GM19397 (cell line): ENCODE measurements at regions not wholly inside any gene's neighbourhood (a gene's known extent, or its start where the extent isn't known, plus 50 kb on each side); places are given as distances from the start of the nearest gene placed in this dataset.
"Not testable (repeated sequence)": the region's sequence is repeated elsewhere in the genome, so short reads cannot be mapped to it uniquely, and the experiment has no call there.

Experiments
- ATAC-seq: cut with Tn5 transposase; IDR thresholded peaks from one replicate; pipeline ENCODE4 v1.9.1; 2021; ENCODE audit warnings: mild to moderate bottlenecking, moderate library complexity; ENCODE audit not compliant: unreplicated experiment

DNA sequence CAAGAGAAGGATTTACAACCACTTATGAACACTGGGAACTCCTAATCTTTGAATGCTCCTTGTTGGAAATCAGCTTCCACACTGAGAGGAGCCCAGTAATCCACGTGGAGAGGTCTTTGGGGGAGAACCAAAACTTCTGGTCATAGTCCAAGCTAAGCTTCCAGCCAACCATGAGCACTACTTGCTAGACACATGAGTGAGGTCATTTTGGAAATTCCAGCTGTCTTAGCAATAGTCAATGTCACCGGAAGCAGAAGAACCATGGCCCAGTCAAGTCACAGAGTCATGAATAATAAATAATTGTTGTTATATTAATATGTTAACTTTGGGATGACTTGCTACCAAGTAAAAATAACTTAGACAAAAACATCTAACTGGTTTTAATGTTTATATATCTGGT is 324.9 kb upstream of the SGCG start:
- no peak for ATAC-seq

DNA sequence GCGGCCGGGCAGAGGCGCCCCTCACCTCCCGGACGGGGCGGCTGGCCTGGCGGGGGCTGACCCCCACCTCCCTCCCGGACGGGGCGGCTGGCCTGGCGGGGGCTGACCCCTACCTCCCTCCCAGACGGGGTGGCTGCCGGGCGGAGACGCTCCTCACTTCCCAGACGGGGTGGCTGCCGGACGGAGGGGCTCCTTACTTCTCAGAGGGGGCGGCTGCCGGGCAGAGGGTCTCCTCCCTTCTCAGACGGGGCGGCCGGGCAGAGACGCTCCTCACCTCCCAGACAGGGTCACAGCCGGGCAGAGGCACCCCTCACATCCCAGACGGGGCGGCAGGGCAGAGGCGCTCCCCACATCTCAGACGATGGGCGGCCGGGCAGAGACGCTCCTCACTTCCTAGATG is 321.8 kb upstream of the SGCG start:
- not testable (repeated sequence) for ATAC-seq

DNA sequence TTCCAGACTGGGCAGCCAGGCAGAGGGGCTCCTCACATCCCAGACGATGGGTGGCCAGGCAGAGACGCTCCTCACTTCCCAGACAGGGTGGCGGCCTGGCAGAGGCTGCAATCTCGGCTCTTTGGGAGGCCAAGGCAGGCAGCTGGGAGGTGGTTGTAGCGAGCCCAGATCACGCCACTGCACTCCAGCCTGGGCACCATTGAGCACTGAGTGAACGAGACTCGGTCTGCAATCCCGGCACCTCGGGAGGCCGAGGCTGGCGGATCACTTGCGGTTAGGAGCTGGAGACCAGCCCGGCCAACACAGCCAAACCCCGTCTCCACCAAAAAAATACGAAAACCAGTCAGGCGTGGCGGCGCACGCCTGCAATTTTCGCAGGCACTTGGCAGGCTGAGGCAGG is 321.4 kb upstream of the SGCG start:
- ATAC-seq, result not testable (repeated sequence)

DNA sequence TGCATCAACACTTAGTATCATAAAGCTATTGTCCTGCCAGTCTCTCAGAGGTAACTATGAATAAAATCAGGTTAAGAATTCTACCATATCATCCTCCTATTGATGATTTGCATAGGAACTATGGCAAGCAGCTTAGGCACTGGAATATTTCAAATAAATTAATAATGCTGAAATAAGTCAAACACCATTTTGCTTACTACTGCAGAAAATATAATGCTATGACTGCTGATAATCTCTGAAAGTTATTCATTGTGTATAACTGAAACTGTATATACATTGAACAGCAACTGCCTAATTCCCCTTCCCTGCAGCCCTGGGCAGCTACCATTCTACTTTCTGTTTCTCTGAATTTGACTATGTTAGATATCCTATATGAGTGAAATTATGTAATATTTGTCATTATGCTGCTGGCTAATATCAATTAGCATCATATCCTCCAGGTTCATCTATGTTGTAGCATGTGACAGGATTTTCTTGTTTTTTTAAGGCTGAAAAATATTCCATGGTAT is 318.8 kb upstream of the SGCG start:
- ATAC-seq, result no peak

DNA sequence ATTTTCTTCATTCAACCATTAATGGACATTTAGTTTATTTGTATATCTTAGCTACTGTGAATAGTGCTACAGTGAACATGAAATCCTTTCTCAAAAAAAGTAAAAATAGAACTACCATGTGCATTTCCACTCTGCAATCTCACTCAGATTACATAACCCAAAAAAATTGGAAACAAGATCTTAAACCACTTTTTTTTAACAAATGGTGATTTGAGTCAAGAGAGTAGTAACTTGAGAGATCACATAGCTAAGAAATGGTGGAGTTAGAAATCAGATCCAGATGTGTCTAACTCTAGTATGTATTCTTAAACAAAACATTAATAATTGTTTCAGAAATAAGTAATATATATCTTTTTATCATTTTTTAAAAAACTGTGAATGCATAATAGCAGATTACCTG is 318.3 kb upstream of the SGCG start:
- ATAC-seq, result no peak

DNA sequence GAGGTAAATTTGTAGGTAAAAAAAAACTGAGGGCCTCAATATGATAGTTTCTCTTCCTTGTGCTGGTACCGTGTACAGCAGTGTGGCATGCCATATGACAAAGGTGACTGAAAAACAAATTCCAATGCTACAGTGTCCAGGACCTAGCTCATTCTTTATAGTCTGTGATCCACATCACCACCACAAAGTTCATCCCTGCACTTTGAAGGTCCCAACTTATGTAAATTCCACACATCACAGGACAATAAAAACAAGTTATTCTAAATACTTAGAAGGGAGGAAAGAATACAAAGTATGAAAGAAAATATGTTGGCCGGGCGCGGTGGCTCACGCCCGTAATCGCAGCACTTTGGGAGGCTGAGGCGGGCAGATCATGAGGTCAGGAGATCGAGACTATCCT is 314.6 kb upstream of the SGCG start:
- ATAC-seq, result no peak

DNA sequence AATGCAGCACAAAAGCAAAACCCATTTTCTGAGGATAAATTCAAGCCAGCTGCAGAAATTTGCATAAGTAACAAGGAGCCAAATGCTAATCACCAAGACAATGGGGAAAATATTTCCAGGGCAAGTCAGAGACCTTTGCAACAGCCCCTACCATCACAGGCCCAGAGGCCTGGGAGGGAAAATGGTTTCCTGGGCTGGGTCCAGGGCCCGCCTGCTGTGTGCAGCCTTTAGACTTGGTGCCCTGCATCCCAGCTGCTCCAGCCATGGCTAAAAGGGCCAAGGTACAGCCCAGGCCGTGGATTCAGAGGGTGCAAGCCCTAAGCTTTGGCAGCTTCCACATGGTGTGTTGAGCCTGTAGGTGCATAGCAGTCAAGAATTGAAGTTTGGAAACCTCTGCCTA is 309.5 kb upstream of the SGCG start:
- no peak for ATAC-seq

DNA sequence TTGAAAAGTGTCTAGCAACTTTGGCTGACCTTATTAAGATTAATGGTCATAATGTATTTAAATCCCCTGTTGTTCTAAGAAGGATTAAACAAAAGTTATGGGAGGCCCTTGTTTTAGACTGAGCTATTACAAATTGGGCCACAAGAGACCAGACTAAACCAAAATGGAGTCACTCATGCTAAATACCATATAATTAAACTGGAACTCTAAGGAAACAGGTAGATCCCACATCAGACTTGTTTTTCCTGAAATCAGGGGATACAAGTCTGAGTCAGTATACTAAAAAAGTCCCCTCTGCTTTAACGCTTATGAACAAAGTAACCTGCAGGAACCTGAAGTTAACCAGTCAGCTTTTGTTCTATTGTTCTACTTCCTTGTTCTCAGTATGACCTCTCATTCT is 305.9 kb upstream of the SGCG start:
- ATAC-seq, result no peak

DNA sequence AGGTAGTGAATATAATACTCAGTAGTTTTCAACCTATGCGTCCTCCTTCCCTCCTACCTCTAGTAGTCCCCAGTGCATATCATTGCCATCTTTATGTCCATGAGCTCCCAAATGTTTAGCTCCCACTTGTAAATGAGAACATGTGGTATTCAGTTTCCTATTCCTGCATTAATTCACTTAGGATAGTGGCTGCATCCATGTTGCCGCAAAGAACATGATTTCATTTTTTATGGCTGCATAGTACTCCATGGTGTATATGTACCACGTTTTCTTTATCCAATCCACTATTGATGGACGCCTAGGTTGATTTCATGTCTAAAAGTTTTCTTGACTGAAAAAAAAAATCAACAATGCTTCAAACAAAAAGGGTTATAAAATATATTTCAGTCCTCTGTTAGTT is 303.4 kb upstream of the SGCG start:
- no peak for ATAC-seq

DNA sequence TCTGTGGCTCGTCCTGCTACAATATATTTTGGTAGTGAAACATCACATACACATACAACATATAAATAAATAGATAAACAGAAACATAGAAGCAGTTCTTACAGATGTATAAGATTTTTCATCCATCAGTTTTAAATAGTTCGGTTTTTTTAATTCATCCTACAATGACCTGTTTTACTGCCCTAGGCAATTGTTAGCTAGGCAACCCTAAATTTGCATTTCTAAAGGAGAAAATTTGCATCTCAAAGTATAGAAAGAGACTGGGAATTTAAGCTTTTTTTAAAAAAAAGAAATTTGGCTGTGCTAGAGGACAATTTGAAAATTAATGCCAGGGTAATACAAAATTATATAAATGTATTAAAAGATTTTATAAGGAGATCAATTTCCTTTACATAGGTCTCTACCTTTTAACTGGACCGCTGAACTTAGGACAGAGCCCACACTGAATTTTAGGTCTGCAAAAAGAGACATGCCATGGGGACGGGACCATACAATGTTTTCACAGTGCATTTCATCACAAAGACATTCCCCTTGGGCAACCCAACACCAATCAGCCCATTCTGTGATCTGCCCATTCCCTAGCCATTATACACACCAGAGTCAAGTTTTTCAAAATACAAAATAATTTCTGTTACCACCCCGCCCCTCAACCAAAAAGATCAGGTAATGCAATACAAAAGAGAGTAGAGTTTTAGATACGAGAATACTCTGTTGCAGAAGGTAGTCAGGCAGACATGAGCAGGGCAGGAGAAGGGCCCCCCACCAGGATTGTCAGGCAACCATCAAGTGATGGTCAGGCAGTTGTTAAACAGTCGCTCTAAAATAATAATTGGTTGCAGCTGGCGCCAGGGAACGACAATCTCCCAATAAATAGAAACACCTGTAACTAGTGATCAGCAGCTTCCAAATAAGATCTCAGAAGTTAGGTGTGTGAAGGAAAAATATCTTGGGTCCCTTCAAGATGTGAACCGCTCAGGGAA is 299.7 kb upstream of the SGCG start:
- no peak for ATAC-seq

DNA sequence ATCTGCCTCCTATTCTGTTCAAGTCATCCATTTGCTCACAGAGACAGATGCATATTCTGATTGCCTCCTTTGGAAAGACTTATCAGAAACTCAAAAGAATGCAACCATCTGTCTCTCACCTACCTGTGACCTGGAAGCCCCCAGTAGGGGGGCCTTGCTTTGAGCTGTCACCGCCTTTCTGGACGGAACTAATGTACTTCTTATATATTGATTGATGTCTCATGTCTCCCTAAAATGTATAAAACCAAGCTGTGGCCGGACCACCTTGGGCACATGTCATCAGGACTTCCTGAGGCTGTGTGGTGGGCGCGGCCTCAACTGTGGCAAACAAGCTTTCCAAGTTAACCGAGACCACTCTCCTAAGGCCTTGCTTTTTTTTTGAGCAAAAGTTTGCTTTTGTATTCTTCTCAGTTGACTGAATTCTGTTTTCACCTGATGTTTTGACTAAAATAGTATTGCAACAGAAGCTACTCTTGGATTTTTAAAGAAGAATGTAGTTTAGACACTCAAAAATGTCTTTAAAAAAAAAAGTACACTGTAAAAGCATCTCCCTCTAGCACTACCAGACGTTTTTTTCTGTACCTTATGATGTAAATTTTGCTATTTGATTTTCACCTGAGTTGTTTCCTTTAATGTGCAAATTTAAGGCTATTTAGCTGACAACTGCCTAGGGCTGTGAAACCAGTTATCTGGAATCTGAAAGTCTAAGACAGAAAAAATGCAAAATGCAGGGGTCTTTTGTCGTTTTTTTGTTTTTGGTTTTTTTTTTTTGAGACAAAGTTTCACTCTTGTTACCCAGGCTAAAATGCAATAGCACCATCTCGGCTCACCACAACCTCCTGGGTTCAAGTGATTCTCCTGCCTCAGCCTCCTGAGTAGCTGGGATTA is 298.8 kb upstream of the SGCG start:
- ATAC-seq, result not testable (repeated sequence)

DNA sequence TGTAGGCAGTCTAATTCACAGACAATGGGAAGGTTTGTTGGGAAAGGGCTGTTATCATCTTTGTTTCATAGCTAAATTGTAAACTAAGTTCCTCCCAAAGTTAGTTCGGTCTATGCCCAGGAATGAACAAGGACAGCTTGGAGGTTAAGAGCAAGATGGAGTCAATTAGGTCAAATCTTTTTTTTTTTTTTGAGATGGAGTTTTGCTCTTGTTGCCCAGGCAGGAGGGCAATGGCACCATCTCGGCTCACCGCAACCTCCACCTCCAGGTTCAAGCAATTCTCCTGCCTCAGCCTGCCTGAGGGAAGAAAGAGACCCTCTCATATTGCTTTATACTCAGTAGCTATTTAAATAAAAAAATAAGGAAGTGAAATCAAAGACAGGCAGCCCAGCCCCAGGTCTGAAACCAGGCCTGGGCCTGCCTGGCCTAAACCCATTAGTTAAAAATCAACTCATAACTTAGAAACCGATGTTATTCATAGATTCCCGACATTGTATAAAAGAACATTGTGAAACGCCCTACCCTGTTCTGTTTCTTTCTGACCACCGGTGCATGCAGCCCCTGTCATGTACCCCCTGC is 297.4 kb upstream of the SGCG start:
- ATAC-seq, result peak; percentile 61

DNA sequence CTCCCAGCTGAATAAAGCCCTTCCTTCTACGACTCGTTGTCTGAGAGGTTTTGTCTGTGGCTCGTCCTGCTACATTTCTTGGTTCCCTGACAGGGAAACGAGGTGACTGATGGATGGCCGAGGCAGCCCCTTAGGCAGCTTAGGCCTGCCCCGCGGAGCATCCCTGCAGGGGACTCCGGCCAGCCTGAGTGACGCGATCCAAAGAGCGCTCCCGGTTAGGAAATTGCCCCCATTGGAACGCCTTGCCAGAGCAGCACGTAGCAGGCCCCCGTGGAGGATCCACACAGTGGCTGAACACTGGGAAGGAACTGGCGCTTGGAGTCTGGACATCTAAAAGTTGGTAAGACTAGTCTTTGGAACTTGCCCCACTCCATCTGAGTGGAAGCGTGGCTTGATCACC is 296.8 kb upstream of the SGCG start:
- ATAC-seq, result no peak

DNA sequence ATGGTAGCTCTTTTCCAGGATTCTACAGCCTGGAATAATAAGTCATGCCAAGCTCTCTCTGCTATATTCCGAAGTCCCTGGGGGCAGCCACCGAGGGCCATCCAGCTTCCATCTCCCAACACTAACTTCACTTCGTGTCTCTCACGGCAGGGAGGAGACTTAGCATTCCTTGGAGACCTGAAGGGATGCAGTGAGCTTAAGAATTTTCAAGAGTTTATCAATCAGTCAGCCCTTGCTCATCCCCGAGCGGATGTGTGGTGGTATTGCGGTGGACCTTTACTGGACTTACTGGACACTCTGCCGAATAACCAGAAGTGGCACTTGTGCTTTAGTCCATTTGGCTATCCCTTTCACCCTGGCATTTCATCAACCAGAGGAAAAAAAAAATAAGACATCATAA is 294.7 kb upstream of the SGCG start:
- ATAC-seq, result not testable (repeated sequence)

DNA sequence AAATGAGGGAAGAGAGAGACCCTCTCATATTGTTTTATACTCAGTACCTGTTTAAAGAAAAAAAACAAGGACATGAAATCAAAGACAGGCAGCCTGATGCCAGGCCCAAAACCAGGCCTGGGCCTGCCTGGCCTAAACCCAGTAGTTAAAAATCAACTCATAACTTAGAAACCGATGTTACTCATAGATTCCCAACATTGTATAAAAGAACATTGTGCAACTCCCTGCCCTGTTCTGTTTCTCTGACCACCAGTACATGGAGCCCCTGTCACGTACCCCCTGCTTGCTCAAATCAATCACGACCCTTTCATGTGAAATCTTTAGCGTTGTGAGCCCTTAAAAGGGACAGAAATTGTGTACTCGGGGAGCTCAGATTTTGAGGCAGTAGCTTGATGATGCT is 291.4 kb upstream of the SGCG start:
- ATAC-seq, result not testable (repeated sequence)

DNA sequence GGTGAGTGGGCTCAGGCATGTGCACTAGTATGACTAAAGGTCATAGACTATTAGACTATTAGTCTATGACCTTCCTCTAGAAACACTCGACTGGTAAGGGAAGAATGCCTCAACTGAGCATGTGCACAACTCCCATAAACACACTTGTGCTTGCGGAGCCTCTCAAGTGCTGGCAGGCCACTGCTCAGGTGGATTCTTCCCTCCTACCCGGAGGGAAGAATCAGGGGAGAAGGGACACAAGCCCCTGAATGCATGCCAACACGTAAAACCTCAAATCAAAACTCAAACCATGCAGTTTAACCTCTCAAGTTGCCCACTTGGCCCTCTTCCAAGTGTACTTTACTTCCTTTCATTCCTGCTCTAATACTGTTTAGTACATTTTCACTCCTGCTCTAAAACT is 287.6 kb upstream of the SGCG start:
- ATAC-seq, result no peak

DNA sequence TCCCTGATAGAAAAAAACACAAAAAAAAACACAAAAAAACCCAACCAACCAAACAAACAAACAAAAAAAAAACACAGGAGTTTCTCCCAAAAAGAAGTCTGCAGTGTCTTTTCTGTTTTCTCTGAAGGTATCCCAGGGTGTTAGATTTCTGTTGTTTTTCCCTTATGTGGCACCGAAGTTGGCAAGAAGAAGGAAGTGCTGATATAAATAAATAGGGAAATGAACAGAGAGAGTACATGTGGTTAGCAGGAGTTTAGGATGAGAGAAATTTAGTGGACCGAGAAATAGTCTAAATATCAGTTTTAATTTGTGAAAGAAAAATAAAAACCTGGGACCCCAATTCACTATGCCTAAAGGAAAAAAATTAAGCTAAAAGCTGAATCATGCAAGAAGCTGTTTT is 287.0 kb upstream of the SGCG start:
- no peak for ATAC-seq

DNA sequence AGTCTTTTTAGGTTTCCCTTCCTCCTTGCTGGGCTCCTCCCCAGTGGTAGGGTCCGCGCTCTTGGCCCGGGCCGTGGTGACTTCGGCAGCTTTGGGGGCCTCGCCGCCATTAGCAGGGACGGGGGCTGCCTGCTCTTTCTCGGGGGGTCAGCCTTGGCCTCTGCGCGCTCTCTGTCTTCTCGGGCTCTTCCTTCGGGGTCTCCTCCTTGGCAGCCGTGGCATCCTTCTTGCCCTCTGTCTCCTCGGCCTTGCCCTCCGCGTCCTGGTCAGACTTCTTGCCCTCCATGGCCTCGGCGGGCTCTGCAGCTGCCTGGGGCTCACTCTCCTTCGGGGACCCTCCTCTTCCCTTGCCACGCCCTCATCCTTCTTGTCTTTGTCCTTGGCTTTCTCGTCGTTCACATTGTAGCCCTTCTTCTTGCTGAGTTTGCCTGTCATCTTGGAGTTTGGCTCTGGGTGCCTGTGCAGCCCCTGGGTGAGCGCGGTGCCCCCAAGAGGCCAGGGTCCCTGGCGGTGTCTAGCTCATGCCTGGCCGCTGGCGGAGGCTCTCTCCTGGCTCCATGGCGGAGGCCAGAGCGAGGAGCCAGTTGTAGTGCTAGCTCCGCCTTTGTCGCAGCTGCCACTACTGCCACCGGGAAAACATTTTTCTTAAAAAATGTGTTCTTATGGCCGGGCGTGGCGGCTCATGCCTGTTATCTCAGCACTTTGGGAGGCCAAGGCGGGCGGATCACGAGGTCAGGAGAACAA is 283.0 kb upstream of the SGCG start:
- ATAC-seq, result no peak

DNA sequence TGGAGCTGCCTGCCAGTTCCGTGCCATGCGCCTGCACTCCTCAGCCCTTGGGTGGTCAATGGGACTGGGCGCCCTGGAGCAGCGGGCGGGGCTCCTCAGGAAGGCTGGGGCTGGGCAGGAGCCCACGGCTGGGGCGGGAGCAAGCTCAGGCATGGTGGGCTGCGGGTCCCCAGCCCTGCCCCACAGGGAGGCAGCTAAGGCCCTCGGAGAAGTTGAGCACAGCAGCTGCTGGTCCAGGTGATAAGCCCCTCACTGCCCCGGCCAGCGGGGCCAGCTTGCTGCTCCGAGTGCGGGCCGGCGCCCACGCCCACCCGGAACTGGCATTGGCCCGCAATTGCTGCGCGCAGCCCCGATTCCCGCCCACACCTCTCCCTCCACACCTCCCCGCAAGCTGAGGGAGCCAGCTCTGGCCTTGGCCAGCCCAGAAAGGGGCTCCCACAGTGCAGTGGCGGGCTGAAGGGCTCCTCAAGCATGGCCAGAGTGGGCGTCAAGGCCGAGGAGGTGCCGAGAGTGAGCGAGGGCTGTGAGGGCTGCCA is 280.3 kb upstream of the SGCG start:
- ATAC-seq, result not testable (repeated sequence)

DNA sequence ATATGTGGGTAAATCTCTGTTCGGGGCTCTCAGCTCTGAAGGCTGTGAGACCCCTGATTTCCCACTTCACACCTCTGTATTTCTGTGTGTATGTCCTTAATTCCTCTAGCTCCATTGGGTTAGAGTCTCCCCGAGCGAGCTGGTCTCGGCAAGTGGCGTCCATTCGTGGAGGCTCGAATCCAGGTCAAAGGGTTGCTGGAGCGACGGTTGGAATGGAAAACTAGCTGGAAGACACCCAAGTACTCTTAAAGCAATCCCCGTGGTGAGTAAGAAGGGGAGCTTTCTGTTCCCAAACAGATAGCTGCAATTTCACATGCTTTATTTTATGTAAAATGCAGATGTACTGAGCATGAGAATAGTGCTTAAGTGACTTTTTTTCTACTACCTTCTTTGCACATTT is 277.5 kb upstream of the SGCG start:
- no peak for ATAC-seq
